ENCODE measurements at regions not wholly inside any gene's neighbourhood (a gene's known extent, or its start where the extent isn't known, plus 50 kb on each side); places are given as distances from the start of the nearest gene placed in this dataset.

GRCh38 chr4:96164814-96165351, 325.0 kb downstream of the PDHA2 start:
- no peak for TF ChIP-seq CTCF (IDR thresholded peaks at IDR 0.05; ENCODE audit: poor library complexity)
- TF ChIP-seq EZH2 (IDR thresholded peaks at IDR 0.05; ENCODE audit: borderline replicate concordance): no peak
- TF ChIP-seq EZH2phosphoT487 (IDR thresholded peaks at IDR 0.05; ENCODE audit: low read depth, severe bottlenecking, unreplicated experiment): no peak
